ENCODE measurements at regions not wholly inside any gene's neighbourhood (a gene's known extent, or its start where the extent isn't known, plus 50 kb on each side); places are given as distances from the start of the nearest gene placed in this dataset.

DNA sequence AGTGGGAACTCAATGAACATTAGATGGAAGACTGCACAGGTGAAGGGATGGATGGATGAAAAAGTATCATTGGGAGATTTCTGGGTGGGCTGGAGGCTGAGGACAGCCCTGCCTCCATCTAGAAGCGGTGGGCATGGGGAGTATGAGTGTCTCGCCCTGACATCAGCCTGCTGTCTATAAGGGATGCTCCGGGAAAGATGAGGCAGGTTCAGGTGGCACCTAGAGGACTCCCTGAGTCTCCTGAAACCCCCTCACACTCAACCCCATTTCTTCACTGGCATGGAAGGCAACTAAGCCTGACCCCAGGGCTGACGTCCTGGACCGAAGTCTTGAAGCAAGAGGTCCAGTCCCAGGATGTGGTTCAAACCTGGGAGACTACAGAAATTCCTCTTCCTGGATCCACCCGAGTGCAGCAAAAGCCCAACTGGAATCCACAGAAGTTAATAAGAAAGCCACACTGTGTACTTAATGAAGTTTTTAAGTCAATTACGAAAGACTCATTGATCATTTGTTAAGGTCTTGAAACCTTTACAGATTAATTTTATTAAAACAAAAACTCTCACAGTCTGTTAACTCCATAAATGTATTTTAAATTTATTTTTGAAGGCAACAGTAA, 238.8 kb downstream of the EMX2 start:
- TF ChIP-seq, protein P1, sequence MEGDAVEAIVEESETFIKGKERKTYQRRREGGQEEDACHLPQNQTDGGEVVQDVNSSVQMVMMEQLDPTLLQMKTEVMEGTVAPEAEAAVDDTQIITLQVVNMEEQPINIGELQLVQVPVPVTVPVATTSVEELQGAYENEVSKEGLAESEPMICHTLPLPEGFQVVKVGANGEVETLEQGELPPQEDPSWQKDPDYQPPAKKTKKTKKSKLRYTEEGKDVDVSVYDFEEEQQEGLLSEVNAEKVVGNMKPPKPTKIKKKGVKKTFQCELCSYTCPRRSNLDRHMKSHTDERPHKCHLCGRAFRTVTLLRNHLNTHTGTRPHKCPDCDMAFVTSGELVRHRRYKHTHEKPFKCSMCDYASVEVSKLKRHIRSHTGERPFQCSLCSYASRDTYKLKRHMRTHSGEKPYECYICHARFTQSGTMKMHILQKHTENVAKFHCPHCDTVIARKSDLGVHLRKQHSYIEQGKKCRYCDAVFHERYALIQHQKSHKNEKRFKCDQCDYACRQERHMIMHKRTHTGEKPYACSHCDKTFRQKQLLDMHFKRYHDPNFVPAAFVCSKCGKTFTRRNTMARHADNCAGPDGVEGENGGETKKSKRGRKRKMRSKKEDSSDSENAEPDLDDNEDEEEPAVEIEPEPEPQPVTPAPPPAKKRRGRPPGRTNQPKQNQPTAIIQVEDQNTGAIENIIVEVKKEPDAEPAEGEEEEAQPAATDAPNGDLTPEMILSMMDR (IDR thresholded peaks at IDR 0.05; ENCODE audit: insufficient read depth, missing control alignments) = no peak

GRCh38 chr10:117782276-117782675, 239.7 kb downstream of the EMX2 start:
- FAIRE-seq = no peak
- TF ChIP-seq, protein P1 (IDR thresholded peaks at IDR 0.05; ENCODE audit: insufficient read depth, missing control alignments) = no peak
- no peak for DNase-seq (ENCODE audit: insufficient read length, low spot score)

More for the DNA sequence above, 238.8 kb downstream of the EMX2 start:
- DNase-seq (ENCODE audit: insufficient read length, low spot score) (no peak), FAIRE-seq (no peak)

- TF ChIP-seq, protein P1 (IDR thresholded peaks at IDR 0.05; ENCODE audit: insufficient read depth, missing control alignments) = no peak
- no peak for FAIRE-seq
- no peak for DNase-seq (ENCODE audit: insufficient read length, low spot score)
Observed at GRCh38 chr10:117783698-117784395, 241.3 kb downstream of the EMX2 start.

GRCh38 chr10:117784776-117785175, 242.2 kb downstream of the EMX2 start:
- FAIRE-seq (no peak), DNase-seq (ENCODE audit: insufficient read length, low spot score) (no peak)
- TF ChIP-seq, protein P1 (IDR thresholded peaks at IDR 0.05; ENCODE audit: insufficient read depth, missing control alignments) = no peak

- DNase-seq (ENCODE audit: insufficient read length, low spot score) (no peak), FAIRE-seq (no peak)
- TF ChIP-seq, protein P1 (IDR thresholded peaks at IDR 0.05; ENCODE audit: insufficient read depth, missing control alignments) = no peak
Observed at GRCh38 chr10:117788911-117789310, 246.4 kb downstream of the EMX2 start.

GRCh38 chr10:117790179-117790578, 247.6 kb downstream of the EMX2 start:
- no peak for FAIRE-seq
- no peak for DNase-seq (ENCODE audit: insufficient read length, low spot score)
- TF ChIP-seq, protein P1 (IDR thresholded peaks at IDR 0.05; ENCODE audit: insufficient read depth, missing control alignments) = no peak

DNA sequence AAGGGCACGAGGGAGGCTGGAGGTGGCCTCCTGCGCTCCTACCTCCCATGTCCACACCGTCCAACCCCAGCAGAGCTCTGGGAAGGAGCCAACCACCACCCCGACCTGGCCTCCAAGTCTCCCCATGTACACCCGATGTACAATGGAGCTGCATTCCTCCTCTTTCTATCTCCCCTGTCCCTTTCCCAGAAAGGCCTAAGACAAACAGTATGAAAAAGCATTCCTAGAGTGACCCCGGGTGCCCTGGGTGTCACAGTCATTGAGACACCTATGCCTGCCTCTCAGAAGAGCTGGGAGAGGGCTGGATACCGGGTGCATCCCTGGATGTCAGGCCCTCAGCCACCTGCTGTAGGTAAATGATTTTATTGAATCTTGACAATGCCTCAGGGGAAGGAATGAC, 248.1 kb downstream of the EMX2 start:
- TF ChIP-seq, protein P1 (IDR thresholded peaks at IDR 0.05; ENCODE audit: insufficient read depth, missing control alignments) = no peak
- FAIRE-seq = no peak

More for the DNA sequence above, 248.1 kb downstream of the EMX2 start:
- no peak for DNase-seq (ENCODE audit: insufficient read length, low spot score)
